Esophagus muscularis mucosa (tissue), 4 donors: ENCODE measurements at regions not wholly inside any gene's neighbourhood (a gene's known extent, or its start where the extent isn't known, plus 50 kb on each side); places are given as distances from the start of the nearest gene placed in this dataset.

Experiments
- DNase-seq: peaks from one replicate; pipeline ENCODE4 v3.0.0-alpha.2; 2017; ENCODE audit errors: extremely low spot score
- H3K27ac ChIP-seq, 4 donors: fragments of 200-600 bp; sonication (generic); replicated peaks in 1 of 4; 1 replicate in 3 of 4; 2 replicates in 1 of 4; pipeline ENCODE4 v1.5.1; 2016 to 2019; ENCODE audit warnings: mild to moderate bottlenecking in 1 of 4
- H3K27me3 ChIP-seq, 4 donors: fragments of 200-600 bp; sonication (generic); one replicate each; pipeline versions ENCODE4 v1.5.1 to v1.6.0; 2016 to 2019
- H3K36me3 ChIP-seq, 4 donors: fragments of 200-600 bp; sonication (generic); one replicate each; pipeline ENCODE4 v1.5.1; 2016 to 2019
- H3K4me1 ChIP-seq, 4 donors: fragments of 200-600 bp; sonication (generic); one replicate each; pipeline ENCODE4 v1.5.1; 2016 to 2019
- H3K4me3 ChIP-seq, 4 donors: fragments of 200-600 bp; sonication (generic); 1 replicate in 2 of 4; 2 replicates in 2 of 4; pipeline ENCODE4 v1.5.1; 2016 to 2019; ENCODE audit warnings: mild to moderate bottlenecking in 4 of 4, moderate library complexity in 1 of 4
- H3K9me3 ChIP-seq, 4 donors: fragments of 200-600 bp; sonication (generic); 1 replicate in 3 of 4; 2 replicates in 1 of 4; pipeline ENCODE4 v1.5.1; 2016 to 2019
- CTCF ChIP-seq, 3 experiments: fragments of 200-600 bp in 2 of 3; fragments of 450-650 bp in 1 of 3; sonication (generic) in 2 of 3; IDR thresholded peaks; one replicate each; pipeline ENCODE4 v1.5.1; 2017 to 2019; ENCODE audit warnings: antibody characterized with exemption in 3 of 3, mild to moderate bottlenecking in 2 of 3, moderate library complexity in 1 of 3
- EP300 ChIP-seq: sonication (generic); formaldehyde crosslinking; IDR thresholded peaks from one replicate; pipeline ENCODE4 v1.6.1; 2017; ENCODE audit warnings: antibody characterized with exemption
- POLR2A ChIP-seq: fragments of 450-650 bp; IDR thresholded peaks from one replicate; pipeline ENCODE4 v1.6.1; 2017; ENCODE audit warnings: antibody characterized with exemption, moderate library complexity, mild to moderate bottlenecking, low read depth
- POLR2AphosphoS5 ChIP-seq, 2 donors: sonication (generic); formaldehyde crosslinking; IDR thresholded peaks; one replicate each; pipeline ENCODE4 v1.6.1; 2017; ENCODE audit warnings: antibody characterized with exemption in 2 of 2
- WGBS: methylation state at CpG from one replicate; pipeline ENCODE4 v1.1.5; 2018; 5-methylcytosine and 5-hydroxymethylcytosine counted together
- intact Hi-C: fragments of 100-400 bp; cut with DNase I; formaldehyde crosslinking; loops from one replicate; pipeline ENCODE4 v1.15.1; 2023

- no peaks in the 10 kb centered on the region for H3K36me3 ChIP-seq
- DNase-seq, result no peak
- intact Hi-C loops, result loop anchor here (2.0 to 10.0 kb wide), 4 partner anchors 333 to 583 kb away; partner anchors contain the start of gene THBS1
- H3K27ac ChIP-seq, result peak overlapping the region; percentile 61 to 78 (median 66)
- H3K4me3 ChIP-seq, result no peak overlapping the region
- peaks cover 14 to 35% (median 31%) of the 10 kb centered on the region in 4 donors for H3K4me1 ChIP-seq
- no peaks in the 10 kb centered on the region for H3K27me3 ChIP-seq
- no peaks in the 10 kb centered on the region for H3K9me3 ChIP-seq
- TF ChIP-seq EP300 (no peak), POLR2AphosphoS5 (IDR thresholded peaks at IDR 0.05) (peak; percentile 52 to 58), CTCF (IDR thresholded peaks at IDR 0.05) (peak; percentile 42 to 55 (median 45))
- 81% methylated on average over 3 of the region's 3 CpGs for WGBS
Observed at GRCh38 chr15:39171944-39172368, 408.9 kb upstream of the THBS1 start.

- DNase-seq, result no peak
- Histone ChIP-seq H3K27me3 (no peaks in the 10 kb centered on the region), H3K9me3 (no peaks in the 10 kb centered on the region), H3K27ac (peak overlapping the region; percentile 61 to 78 (median 66)), H3K36me3 (no peaks in the 10 kb centered on the region), H3K4me1 (peaks cover 12 to 29% (median 25%) of the 10 kb centered on the region in 4 donors), H3K4me3 (peak overlapping the region; percentile 29 to 47 (median 40))
- TF ChIP-seq POLR2A, result no peak
- peak; percentile 12 to 41 for TF ChIP-seq POLR2AphosphoS5 (IDR thresholded peaks at IDR 0.05)
- WGBS, result 44% methylated on average over 15 of the region's 17 CpGs
- intact Hi-C loops, result loop anchor here (5.0 to 10.0 kb wide), 3 partner anchors 332 to 582 kb away; no protein-coding TSS in a partner anchor
Observed at GRCh38 chr15:39172380-39173281, 408.2 kb upstream of the THBS1 start.

GRCh38 chr15:39173426-39173825, 407.5 kb upstream of the THBS1 start:
- no peaks in the 10 kb centered on the region for H3K27me3 ChIP-seq
- no peak overlapping the region for H3K4me3 ChIP-seq
- H3K27ac ChIP-seq, result peak overlapping the region; percentile 61 to 78 (median 66)
- DNase-seq, result no peak
- TF ChIP-seq POLR2A, result no peak
- H3K9me3 ChIP-seq, result no peaks in the 10 kb centered on the region
- H3K4me1 ChIP-seq, result peaks cover 12 to 24% (median 20%) of the 10 kb centered on the region in 4 donors
- H3K36me3 ChIP-seq, result no peaks in the 10 kb centered on the region
- WGBS, result 94% methylated on average over 4 of the region's 4 CpGs
- intact Hi-C loops, result loop anchor here (5.0 to 10.0 kb wide), 3 partner anchors 331 to 581 kb away; no protein-coding TSS in a partner anchor

GRCh38 chr15:39174332-39174731, 406.5 kb upstream of the THBS1 start:
- 100% methylated on average over 1 of the region's 1 CpG for WGBS
- no peak overlapping the region for H3K4me3 ChIP-seq

GRCh38 chr15:39176030-39176429, 404.8 kb upstream of the THBS1 start:
- 96% methylated on average over 3 of the region's 3 CpGs for WGBS
- H3K36me3 ChIP-seq, result no peaks in the 10 kb centered on the region
- intact Hi-C loops, result loop anchor here (10.0 kb wide), 2 partner anchors 329 to 579 kb away; no protein-coding TSS in a partner anchor

More at GRCh38 chr15:39174332-39174731, 406.5 kb upstream of the THBS1 start:
- no peaks in the 10 kb centered on the region for H3K36me3 ChIP-seq
- TF ChIP-seq POLR2AphosphoS5 (IDR thresholded peaks at IDR 0.05) (no peak), CTCF (IDR thresholded peaks at IDR 0.05) (no peak), POLR2A (no peak), EP300 (no peak)
- intact Hi-C loops, result loop anchor here (5.0 to 10.0 kb wide), 3 partner anchors 330 to 580 kb away; no protein-coding TSS in a partner anchor
- DNase-seq, result no peak
- peaks cover 12 to 24% (median 20%) of the 10 kb centered on the region in 4 donors for H3K4me1 ChIP-seq
- no peaks in the 10 kb centered on the region for H3K9me3 ChIP-seq
- H3K27me3 ChIP-seq, result no peaks in the 10 kb centered on the region
- no peak overlapping the region for H3K27ac ChIP-seq

More at GRCh38 chr15:39176030-39176429, 404.8 kb upstream of the THBS1 start:
- H3K27ac ChIP-seq, result no peak overlapping the region
- TF ChIP-seq POLR2AphosphoS5 (IDR thresholded peaks at IDR 0.05) (no peak), POLR2A (no peak), CTCF (IDR thresholded peaks at IDR 0.05) (no peak), EP300 (no peak)
- no peak overlapping the region for H3K4me3 ChIP-seq
- no peaks in the 10 kb centered on the region for H3K9me3 ChIP-seq
- no peaks in the 10 kb centered on the region for H3K27me3 ChIP-seq
- H3K4me1 ChIP-seq, result peaks cover 15 to 36% (median 26%) of the 10 kb centered on the region in 4 donors
- DNase-seq, result no peak
